GM18867 (cell line): ENCODE measurements at regions not wholly inside any gene's neighbourhood (a gene's known extent, or its start where the extent isn't known, plus 50 kb on each side); places are given as distances from the start of the nearest gene placed in this dataset.

ENCODE experiments used
- ATAC-seq: cut with Tn5 transposase; IDR thresholded peaks from one replicate; pipeline ENCODE4 v1.9.1; 2021; ENCODE audit warnings: mild to moderate bottlenecking, moderate library complexity; ENCODE audit not compliant: unreplicated experiment

GRCh38 chr1:58861506-58861905, 77.7 kb upstream of the JUN start:
- ATAC-seq, result no peak

GRCh38 chr1:58862728-58863385, 79.0 kb upstream of the JUN start:
- ATAC-seq, result no peak

GRCh38 chr1:58864654-58865053, 80.8 kb upstream of the JUN start:
- no peak for ATAC-seq

GRCh38 chr1:58866578-58866977, 82.7 kb upstream of the JUN start:
- ATAC-seq, result no peak

- ATAC-seq, result no peak
Measured at GRCh38 chr1:58869638-58870297, 85.9 kb upstream of the JUN start.

GRCh38 chr1:58870298-58870676, 86.4 kb upstream of the JUN start:
- ATAC-seq, result no peak

- no peak for ATAC-seq
Measured at GRCh38 chr1:58874342-58874741, 90.5 kb upstream of the JUN start.

GRCh38 chr1:58874757-58875755, 91.2 kb upstream of the JUN start:
- no peak for ATAC-seq

- no peak for ATAC-seq
Measured at GRCh38 chr1:58879464-58879863, 95.6 kb upstream of the JUN start.

- ATAC-seq, result no peak
Measured at GRCh38 chr1:58880592-58880991, 96.7 kb upstream of the JUN start.

GRCh38 chr1:58881471-58881994, 97.7 kb upstream of the JUN start:
- no peak for ATAC-seq

GRCh38 chr1:58882322-58882948, 98.6 kb upstream of the JUN start:
- no peak for ATAC-seq

- no peak for ATAC-seq
Measured at GRCh38 chr1:58883037-58883887, 99.4 kb upstream of the JUN start.

GRCh38 chr1:58883888-58884482, 100.1 kb upstream of the JUN start:
- peak; percentile 48 for ATAC-seq

- ATAC-seq, result no peak
Measured at GRCh38 chr1:58884706-58885661, 101.1 kb upstream of the JUN start.

GRCh38 chr1:58885998-58886397, 102.2 kb upstream of the JUN start:
- no peak for ATAC-seq

- no peak for ATAC-seq
Measured at GRCh38 chr1:58886611-58887010, 102.8 kb upstream of the JUN start.

- no peak for ATAC-seq
Measured at GRCh38 chr1:58887059-58887458, 103.2 kb upstream of the JUN start.
